Upper lobe of right lung (tissue), 1 donor: ENCODE measurements at regions not wholly inside any gene's neighbourhood (a gene's known extent, or its start where the extent isn't known, plus 50 kb on each side); places are given as distances from the start of the nearest gene placed in this dataset.
A peak's percentile ranks its signal among the peaks of the same experiment; 100 is the strongest.

Experiments
- ATAC-seq: fragments of 200-7000 bp; cut with Tn5 transposase; one replicate; pipeline ENCODE4 v1.9.1; 2020; ENCODE audit warnings: mild to moderate bottlenecking, moderate library complexity
- DNase-seq: peaks from one replicate; pipeline ENCODE4 v3.0.0-alpha.2; 2020
- H3K27ac ChIP-seq: fragments of 200-600 bp; one replicate; pipeline ENCODE4 v1.8.0; 2022
- H3K27me3 ChIP-seq: fragments of 200-600 bp; one replicate; pipeline ENCODE4 v1.8.0; 2022; ENCODE audit warnings: mild to moderate bottlenecking
- H3K36me3 ChIP-seq: fragments of 200-600 bp; one replicate; pipeline ENCODE4 v1.8.0; 2022
- H3K4me1 ChIP-seq: fragments of 200-600 bp; one replicate; pipeline ENCODE4 v1.8.0; 2022
- H3K4me3 ChIP-seq: fragments of 200-600 bp; one replicate; pipeline ENCODE4 v1.8.0; 2022; ENCODE audit warnings: mild to moderate bottlenecking
- H3K9me3 ChIP-seq: fragments of 200-600 bp; one replicate; pipeline ENCODE4 v1.8.0; 2022
- CTCF ChIP-seq: fragments of 200-600 bp; IDR thresholded peaks from one replicate; pipeline ENCODE4 v1.8.0; 2022; ENCODE audit warnings: antibody characterized with exemption
- intact Hi-C: fragments of 100-400 bp; cut with DNase I; formaldehyde crosslinking; loops from one replicate; pipeline ENCODE4 v1.11.0; 2022
- donor health status: DM: no; HTN: yes; CAD: no; lungs with severe emphysema.

- no peaks in the 10 kb centered on the region for H3K9me3 ChIP-seq
- intact Hi-C loops: no loop called here
- H3K27ac ChIP-seq: no peak overlapping the region
- H3K4me3 ChIP-seq: no peak overlapping the region
- no peak for DNase-seq
- peaks cover 21% of the 10 kb centered on the region for H3K4me1 ChIP-seq
- no peaks in the 10 kb centered on the region for H3K36me3 ChIP-seq
- no peak for ATAC-seq
- no peak for TF ChIP-seq CTCF
- H3K27me3 ChIP-seq: no peaks in the 10 kb centered on the region
These were observed 114.4 kb upstream of the GADD45A start for GRCh38 chr1:67570486-67571143.

- no peak for TF ChIP-seq CTCF
- intact Hi-C loops: no loop called here
- ATAC-seq: no peak
- peaks cover 21% of the 10 kb centered on the region for H3K4me1 ChIP-seq
- no peak for DNase-seq
- H3K36me3 ChIP-seq: no peaks in the 10 kb centered on the region
- no peak overlapping the region for H3K27ac ChIP-seq
- no peaks in the 10 kb centered on the region for H3K27me3 ChIP-seq
- no peak overlapping the region for H3K4me3 ChIP-seq
- no peaks in the 10 kb centered on the region for H3K9me3 ChIP-seq
These were observed 113.6 kb upstream of the GADD45A start for GRCh38 chr1:67571406-67571805.

- DNase-seq (no peak), ATAC-seq (peak; percentile 31)
- Histone ChIP-seq H3K27me3 (no peaks in the 10 kb centered on the region), H3K4me3 (no peak overlapping the region), H3K9me3 (no peaks in the 10 kb centered on the region), H3K36me3 (no peaks in the 10 kb centered on the region), H3K4me1 (peaks cover 21% of the 10 kb centered on the region), H3K27ac (no peak overlapping the region)
- intact Hi-C loops: no loop called here
- no peak for TF ChIP-seq CTCF
These were observed 113.0 kb upstream of the GADD45A start for GRCh38 chr1:67571901-67572593.

- intact Hi-C loops: no loop called here
- DNase-seq: peak; percentile 80
These were observed 112.3 kb upstream of the GADD45A start for GRCh38 chr1:67572594-67573221.

GRCh38 chr1:67573311-67573872 lies 111.6 kb upstream of the GADD45A start:
- intact Hi-C loops: no loop called here
- ATAC-seq (no peak), DNase-seq (no peak)
- Histone ChIP-seq H3K4me3 (no peak overlapping the region), H3K27me3 (no peaks in the 10 kb centered on the region), H3K27ac (no peak overlapping the region), H3K36me3 (no peaks in the 10 kb centered on the region), H3K9me3 (no peaks in the 10 kb centered on the region), H3K4me1 (peaks cover 21% of the 10 kb centered on the region)
- TF ChIP-seq CTCF: no peak

More at GRCh38 chr1:67572594-67573221, 112.3 kb upstream of the GADD45A start:
- H3K36me3 ChIP-seq: no peaks in the 10 kb centered on the region
- H3K4me1 ChIP-seq: peaks cover 21% of the 10 kb centered on the region
- peak; percentile 88 for ATAC-seq
- H3K9me3 ChIP-seq: no peaks in the 10 kb centered on the region
- TF ChIP-seq CTCF: no peak
- no peak overlapping the region for H3K27ac ChIP-seq
- H3K4me3 ChIP-seq: no peak overlapping the region
- no peaks in the 10 kb centered on the region for H3K27me3 ChIP-seq
